GOT3 (cell line): ENCODE measurements at regions not wholly inside any gene's neighbourhood (a gene's known extent, or its start where the extent isn't known, plus 50 kb on each side); places are given as distances from the start of the nearest gene placed in this dataset.

Source experiments
- DNase-seq: peaks from one replicate; lab custom pipeline; 2025; ENCODE audit warnings: mixed read lengths; lab: John Stamatoyannopoulos, UW

GRCh38 chr12:102781117-102781516 lies 135.9 kb downstream of the PAH start:
- no peak for DNase-seq

- no peak for DNase-seq
Observed at GRCh38 chr12:102776041-102776440, 141.0 kb downstream of the PAH start.

GRCh38 chr12:102769323-102769916 lies 147.6 kb downstream of the PAH start:
- no peak for DNase-seq

GRCh38 chr12:102766961-102767360 lies 150.1 kb downstream of the PAH start:
- no peak for DNase-seq

GRCh38 chr12:102765736-102766135 lies 151.3 kb downstream of the PAH start:
- no peak for DNase-seq

- DNase-seq: no peak
Observed at GRCh38 chr12:102763471-102763870, 153.6 kb downstream of the PAH start.

- no peak for DNase-seq
Observed at GRCh38 chr12:102763061-102763460, 154.0 kb downstream of the PAH start.

GRCh38 chr12:102760322-102760721 lies 156.7 kb downstream of the PAH start:
- DNase-seq: no peak

GRCh38 chr12:102759466-102759865 lies 157.6 kb downstream of the PAH start:
- no peak for DNase-seq

GRCh38 chr12:102757882-102758226 lies 159.2 kb downstream of the PAH start:
- no peak for DNase-seq

GRCh38 chr12:102757154-102757881 lies 159.7 kb downstream of the PAH start:
- no peak for DNase-seq

- DNase-seq: no peak
Observed at GRCh38 chr12:102756530-102756929, 160.5 kb downstream of the PAH start.

GRCh38 chr12:102755266-102755665 lies 161.8 kb downstream of the PAH start:
- no peak for DNase-seq

- no peak for DNase-seq
Observed at GRCh38 chr12:102753802-102754201, 163.2 kb downstream of the PAH start.

- no peak for DNase-seq
Observed at GRCh38 chr12:102748704-102749103, 168.3 kb downstream of the PAH start.

- DNase-seq: no peak
Observed at GRCh38 chr12:102746963-102747362, 170.1 kb downstream of the PAH start.

- DNase-seq: no peak
Observed at GRCh38 chr12:102745971-102746600, 171.0 kb downstream of the PAH start.

GRCh38 chr12:102741196-102741595 lies 175.8 kb downstream of the PAH start:
- no peak for DNase-seq

GRCh38 chr12:102740141-102740955 lies 176.7 kb downstream of the PAH start:
- DNase-seq: no peak

- DNase-seq: no peak
Observed at GRCh38 chr12:102736328-102736727, 180.7 kb downstream of the PAH start.

- DNase-seq: no peak
Observed at GRCh38 chr12:102735104-102735503, 181.9 kb downstream of the PAH start.

GRCh38 chr12:102730996-102731395 lies 186.0 kb downstream of the PAH start:
- DNase-seq: no peak
